Activated CD4-positive, alpha-beta T cell treated with anti-CD3 and anti-CD28 coated beads for 1 hour (primary cell): ENCODE measurements at regions not wholly inside any gene's neighbourhood (a gene's known extent, or its start where the extent isn't known, plus 50 kb on each side); places are given as distances from the start of the nearest gene placed in this dataset.

ENCODE experiments used
- DNase-seq: peaks from one replicate; pipeline ENCODE4 v3.0.0-alpha.2; 2020

GRCh38 chr7:28231176-28231575, 50.6 kb upstream of the JAZF1 start:
- no peak for DNase-seq

GRCh38 chr7:28236560-28236959, 56.0 kb upstream of the JAZF1 start:
- DNase-seq, result no peak

DNA sequence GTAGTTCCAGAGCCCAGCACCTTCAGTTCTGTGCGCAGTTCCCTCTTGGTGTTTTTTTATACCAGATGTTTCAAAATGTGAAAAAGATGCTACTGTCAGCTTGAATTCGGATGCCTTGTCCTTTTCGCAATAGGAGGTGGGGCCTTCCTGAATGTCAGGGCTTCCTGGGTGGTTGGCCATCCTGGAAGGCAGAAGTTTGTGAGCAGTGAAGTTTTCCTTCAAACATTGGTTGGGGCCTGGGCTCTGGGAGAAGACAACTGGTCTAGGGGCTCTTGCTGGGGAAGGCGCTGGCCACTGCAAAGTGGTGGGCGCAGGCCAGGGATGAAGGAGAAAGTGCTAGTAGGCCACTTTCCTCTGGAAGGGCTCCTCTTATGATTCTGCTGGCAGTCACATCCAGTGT, 56.8 kb upstream of the JAZF1 start:
- no peak for DNase-seq

- no peak for DNase-seq
Measured at GRCh38 chr7:28239823-28240204, 59.2 kb upstream of the JAZF1 start.

DNA sequence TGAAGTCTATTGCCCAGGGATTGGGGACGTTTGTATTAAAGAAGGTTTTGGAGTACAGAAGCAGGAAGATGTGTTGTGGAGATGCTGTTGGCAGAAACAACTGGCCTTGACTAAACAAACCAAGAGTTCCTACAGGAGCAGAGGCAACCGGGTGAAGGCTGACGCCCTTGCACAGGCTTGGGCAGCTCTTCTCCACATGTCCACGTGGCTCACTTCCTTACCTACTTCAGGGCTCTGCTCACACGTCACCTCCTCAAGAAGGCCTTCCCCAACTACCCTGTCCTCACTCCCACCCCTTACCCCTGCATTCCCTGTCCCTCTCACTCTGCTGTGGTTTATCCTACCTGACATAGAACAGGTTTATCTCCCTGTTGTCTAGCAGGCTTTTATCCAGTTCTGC, 59.9 kb upstream of the JAZF1 start:
- no peak for DNase-seq

DNA sequence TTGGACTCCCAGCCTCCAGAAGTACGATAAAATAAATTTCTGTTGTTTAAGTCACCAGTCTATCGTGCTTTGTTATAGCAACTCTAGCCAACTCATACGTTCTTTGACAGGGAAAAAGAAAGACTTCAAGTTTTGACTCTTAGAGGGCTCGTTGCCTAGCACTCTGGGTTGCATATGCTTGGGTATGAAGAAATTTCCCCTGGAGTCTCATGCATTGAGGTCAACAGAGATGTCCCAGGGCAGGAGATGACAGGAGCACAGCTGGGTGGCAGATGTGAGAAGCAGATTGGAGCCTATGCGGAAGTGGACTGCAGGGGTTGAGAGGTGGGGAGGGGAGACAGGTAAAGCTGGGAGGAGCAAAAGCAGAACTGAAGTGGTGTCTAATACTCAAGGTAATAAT, 63.3 kb upstream of the JAZF1 start:
- no peak for DNase-seq

DNA sequence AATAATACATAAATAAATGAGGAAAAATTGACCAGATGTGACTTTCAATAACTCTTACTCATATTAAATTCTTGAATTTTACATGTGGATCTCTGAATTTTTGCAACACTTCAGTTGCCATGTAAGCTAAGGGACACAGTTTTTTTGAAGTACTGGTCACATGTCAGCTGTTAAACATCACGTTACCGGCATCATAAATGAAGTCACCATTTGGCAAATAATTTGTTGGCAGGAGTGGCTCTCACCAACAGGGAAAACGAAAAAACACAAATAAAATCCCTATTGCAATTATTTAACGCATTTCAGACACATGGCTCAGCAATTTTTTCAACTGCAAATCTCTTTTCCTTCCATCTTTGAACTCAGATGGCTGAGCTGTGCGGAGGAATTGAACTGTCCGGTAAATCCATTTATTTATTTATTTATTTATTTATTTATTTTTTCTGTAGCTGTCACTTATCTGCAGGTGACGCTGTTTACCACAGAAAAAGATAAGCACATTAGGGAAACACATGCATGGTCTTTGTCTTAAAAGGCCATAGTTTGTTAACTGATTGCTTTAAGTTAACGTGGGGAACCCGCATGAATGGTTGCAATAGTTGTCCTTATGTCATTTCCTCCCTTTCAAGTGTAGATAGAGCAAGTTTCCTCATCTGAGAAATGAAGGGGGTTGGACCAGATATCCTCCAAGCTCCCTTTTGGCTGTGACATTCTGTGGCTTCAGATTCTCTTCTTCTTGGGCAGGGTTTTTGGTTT, 64.7 kb upstream of the JAZF1 start:
- no peak for DNase-seq

GRCh38 chr7:28246921-28247461, 66.4 kb upstream of the JAZF1 start:
- no peak for DNase-seq

DNA sequence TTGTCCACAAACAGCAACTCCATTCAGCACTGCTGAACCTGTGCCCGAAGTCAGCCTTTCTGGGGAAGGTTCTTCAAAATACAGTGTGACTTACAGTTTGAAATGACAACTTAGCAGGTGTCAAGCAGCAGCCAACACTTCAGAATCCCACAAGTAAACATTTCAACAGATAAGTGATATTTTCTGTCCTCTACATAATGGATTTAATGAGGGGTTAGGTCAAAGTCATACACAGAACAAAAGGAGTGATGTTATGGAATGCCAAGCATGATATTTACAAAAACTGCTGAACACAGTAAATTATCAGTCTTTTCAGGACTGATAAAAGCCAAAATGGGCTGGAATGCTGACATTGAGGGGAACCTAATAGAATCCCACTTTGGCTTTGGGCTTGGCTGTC, 77.6 kb upstream of the JAZF1 start:
- DNase-seq, result no peak

GRCh38 chr7:28260969-28261368, 80.4 kb upstream of the JAZF1 start:
- DNase-seq, result no peak

GRCh38 chr7:28263622-28264271, 83.2 kb upstream of the JAZF1 start:
- DNase-seq, result no peak

GRCh38 chr7:28266402-28266801, 85.8 kb upstream of the JAZF1 start:
- no peak for DNase-seq

- no peak for DNase-seq
Measured at GRCh38 chr7:28267012-28267411, 86.4 kb upstream of the JAZF1 start.

DNA sequence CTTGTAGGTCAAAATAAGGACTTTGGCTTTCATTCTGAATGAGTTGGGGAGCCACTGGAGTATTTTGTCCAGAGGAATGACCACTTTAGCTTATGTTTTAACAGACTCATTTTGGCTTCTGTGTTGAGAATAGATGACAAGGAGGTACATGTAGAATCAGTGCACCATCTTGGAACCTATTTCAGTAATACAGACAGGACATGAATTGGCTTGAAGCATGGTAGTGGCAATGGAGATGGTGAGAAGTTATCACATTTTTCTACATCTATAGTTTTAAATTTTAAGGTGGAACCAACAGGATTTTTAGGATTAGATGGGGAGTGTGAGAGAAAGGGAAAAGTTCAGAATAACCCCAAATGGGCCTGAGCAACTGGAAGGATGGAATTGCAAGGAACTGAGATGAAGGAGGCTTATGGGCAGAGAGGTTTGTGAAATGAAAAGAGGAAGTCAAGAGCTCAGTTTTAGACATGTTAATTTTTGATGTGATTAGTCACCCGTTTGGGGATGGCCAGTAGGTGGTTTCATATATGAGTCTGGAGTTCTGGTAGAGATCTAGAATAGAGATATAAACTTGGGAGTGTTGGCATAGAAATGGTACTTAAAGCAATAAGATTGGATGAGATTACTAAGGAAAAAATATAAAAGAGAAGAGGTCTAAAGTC, 89.2 kb upstream of the JAZF1 start:
- DNase-seq, result no peak

GRCh38 chr7:28270536-28270935, 89.9 kb upstream of the JAZF1 start:
- no peak for DNase-seq

DNA sequence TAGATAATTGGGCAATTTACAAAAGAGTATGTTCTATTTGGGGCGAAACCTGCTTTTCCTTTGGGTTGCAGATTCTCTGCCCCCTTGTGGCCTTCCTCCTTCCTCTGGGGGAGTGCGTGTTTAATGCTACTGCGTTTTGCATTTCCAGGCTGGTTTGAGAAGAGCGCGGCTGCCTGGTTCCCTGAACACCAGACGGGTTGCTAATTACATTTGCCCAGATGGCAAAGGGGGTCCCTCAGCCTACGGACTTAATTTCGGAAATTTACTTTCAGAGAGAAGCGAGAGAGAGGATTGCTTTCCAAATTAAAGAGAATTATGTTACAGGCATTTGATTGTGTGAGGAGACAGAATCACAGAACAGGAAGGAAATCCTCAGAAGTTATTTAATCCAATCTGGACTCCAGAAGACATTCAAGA, 91.9 kb upstream of the JAZF1 start:
- DNase-seq, result peak; percentile 12

DNA sequence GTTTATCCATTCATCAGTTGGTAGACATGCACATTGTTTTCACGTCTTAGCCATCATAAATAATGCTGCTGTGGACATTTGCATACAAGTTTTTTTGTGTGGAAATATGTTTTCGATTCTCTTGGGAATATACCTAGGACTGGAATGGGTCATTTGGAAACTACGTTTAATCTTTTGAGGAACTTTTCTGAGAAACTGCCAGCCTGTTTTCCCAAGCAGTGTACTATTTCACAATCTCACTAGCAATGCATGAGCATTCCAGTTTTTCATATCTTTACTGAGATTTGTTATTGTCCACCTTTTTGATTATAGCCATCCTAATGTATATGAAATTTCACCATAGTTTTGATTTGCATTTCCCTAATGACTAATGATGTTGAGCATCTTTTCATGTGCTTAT, 95.7 kb upstream of the JAZF1 start:
- DNase-seq, result no peak

DNA sequence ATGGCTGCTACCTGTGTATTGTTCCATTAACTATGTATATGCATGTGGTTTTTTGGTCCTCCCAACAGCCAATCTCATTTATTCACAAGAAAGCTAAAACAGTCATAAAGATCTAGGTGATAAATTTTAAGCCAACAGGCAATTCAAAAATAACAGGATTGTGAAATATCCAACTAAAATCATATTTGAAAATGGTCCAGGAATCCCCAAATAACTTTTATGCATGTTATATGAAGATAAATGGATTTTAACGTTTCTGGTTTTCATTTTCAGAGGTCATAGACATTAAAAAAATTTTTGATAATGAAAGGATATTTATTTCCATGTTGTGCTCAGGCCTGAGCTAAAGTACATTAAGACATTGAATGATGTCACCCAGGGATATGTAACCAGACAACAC, 96.8 kb upstream of the JAZF1 start:
- no peak for DNase-seq

DNA sequence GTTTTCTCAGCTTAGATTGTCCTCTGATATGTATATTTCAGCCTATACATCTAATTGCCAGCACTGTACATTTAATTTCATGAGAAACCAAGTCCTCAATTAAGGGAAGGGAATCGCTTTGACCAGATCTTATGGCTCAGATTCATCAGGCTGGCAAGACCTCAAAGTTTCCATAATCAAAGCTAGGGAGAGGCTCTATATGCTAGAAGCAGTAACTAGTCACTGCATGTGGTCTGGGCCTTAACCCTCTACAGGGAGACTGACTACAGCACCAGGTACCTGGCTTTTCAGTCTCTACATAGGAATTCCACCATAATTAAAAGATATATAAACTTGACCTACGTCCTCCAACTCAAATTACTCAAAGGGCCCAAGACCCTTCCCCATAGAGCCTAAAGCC, 97.4 kb upstream of the JAZF1 start:
- no peak for DNase-seq

GRCh38 chr7:28280516-28280915, 99.9 kb upstream of the JAZF1 start:
- no peak for DNase-seq

GRCh38 chr7:28290496-28290895, 109.9 kb upstream of the JAZF1 start:
- DNase-seq, result no peak

GRCh38 chr7:28291559-28291958, 111.0 kb upstream of the JAZF1 start:
- DNase-seq, result no peak

- no peak for DNase-seq
Measured at GRCh38 chr7:28292834-28293526, 112.4 kb upstream of the JAZF1 start.

GRCh38 chr7:28293527-28293835, 112.9 kb upstream of the JAZF1 start:
- DNase-seq, result no peak
